ENCODE measurements at regions not wholly inside any gene's neighbourhood (a gene's known extent, or its start where the extent isn't known, plus 50 kb on each side); places are given as distances from the start of the nearest gene placed in this dataset.
A peak's percentile ranks its signal among the peaks of the same experiment; 100 is the strongest.

DNA sequence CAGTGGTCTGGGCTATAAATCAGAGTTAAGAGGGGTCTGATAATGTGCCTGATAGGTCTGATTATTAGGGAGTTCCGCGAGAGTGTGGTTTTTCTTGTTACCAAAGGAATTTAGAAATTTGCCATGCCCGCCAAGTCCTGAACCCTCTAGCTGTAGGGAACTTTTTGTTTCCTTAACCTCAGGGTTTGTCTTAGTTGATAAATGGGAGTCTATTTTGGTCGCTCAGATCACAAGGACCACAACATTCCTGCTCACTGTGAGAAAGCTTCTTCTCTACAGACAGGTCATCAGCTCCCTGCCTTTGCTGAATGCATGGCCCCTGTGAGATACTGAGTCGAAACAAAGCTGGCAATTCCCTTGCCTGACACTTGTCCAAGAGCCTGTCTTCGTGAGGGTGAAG lies 497.8 kb downstream of the HS3ST4 start:
- no peak for DNase-seq

DNA sequence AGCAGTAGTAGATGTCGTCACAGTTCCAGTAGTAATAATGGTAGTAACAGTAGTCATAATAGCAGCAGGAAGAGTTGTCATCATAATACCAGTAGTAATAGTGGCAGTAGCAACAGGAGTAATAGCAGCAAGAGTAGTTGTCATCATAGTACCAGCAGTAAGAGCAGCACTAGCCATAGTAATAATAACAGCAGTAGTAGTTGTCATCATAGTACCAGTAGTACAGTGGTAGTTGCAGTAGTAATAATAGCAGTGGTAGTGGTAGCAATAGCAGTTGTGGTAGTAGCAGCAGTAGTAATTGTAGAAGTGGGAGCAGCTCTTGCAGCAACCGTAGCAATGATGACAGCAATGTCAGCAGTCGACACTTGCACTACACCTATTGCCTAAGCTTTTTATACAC lies 502.8 kb downstream of the HS3ST4 start:
- DNase-seq, result no peak

DNA sequence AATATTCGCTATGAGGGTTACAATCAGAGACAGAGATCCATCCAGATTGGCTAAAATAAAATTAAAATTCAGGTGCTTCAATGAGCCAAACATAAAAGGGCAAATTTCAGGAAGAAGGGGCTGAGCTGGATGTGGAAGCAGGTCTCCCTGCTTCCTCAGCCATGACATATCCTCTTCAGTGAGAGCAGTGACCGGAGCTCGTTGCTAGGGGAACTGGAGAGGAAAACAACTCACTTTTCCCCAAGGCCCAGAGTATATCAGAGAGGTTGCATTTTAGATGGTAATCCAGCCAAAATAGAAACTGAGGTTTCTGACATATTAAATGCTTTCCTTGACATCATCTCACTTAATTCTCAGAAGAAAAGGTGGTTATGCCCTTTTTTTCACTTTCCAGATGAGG lies 503.5 kb downstream of the HS3ST4 start:
- DNase-seq, result no peak

DNA sequence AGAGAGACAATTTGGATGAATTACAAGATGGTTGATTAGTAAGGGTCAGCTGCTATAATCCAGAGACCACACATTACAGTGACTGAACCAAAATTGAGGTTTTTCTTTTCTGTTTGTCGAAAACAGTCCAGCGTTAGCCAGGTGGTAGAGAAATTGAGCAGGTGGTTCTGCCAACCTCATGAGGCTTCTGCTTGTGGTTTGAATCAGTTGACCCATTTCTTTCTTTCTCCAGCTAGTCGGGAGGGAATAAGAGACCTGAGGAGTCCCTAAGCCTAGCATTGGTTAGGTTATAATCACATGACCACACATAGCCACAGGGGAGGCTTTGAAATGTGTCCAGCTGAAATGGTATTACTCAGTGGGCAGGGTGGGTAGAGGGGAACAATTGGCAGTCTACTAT lies 504.6 kb downstream of the HS3ST4 start:
- DNase-seq, result no peak

DNA sequence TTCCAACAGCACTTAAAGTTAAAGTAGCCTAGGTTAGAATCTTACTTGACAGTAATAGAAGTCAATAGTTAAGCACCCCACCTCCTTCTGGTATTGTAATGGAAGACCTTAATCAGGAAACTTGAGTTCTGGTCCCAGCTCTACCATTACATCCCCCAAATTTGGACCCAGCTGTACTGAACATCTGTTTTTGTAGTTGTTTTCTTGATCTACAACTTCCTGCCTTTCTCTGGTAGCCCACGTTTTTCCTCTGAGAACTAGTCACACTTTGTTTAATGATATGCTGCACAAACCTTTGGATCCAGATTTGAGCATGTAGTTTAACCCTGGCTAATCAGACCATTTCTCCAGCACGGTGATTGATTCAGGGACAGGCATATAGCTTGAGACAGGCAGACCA lies 505.0 kb downstream of the HS3ST4 start:
- no peak for DNase-seq

DNA sequence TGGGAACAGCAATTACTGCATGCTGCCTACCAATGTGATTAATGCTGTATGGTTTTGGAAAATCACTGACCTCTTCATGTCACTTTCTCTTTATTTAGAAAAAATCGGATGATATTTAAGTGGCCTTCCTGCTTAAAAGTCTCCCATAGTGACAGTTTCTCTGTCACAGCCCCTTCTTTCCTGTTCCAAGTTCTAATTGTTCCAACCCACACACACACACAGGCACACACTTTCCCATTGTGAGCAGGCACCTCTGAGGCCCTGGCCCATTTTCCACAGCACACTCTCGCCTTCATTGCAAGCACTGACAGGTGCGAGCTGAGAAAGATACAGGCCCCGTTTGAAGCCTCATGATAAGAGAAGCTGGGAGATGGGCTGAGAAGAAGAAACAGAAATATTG lies 505.9 kb downstream of the HS3ST4 start:
- DNase-seq, result no peak

DNA sequence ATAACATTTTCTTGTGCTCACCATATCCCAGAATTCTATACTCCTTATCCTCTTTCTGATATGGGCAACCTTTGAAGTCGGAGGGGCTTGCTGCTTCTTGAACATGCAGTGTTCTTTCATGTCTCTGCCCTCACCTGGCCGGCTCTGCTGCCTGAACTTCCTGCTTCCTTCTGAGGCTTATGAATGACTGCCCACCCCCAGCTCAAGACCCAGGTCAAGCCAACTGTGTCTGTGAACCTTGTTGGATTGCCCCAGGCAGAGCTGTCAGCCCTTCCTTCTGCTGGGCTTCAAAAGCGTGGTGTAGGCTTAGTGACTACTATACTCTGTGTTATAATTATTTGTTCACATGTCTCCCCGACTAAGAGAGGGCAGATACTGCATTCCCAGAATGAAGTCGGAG lies 506.5 kb downstream of the HS3ST4 start:
- no peak for DNase-seq

DNA sequence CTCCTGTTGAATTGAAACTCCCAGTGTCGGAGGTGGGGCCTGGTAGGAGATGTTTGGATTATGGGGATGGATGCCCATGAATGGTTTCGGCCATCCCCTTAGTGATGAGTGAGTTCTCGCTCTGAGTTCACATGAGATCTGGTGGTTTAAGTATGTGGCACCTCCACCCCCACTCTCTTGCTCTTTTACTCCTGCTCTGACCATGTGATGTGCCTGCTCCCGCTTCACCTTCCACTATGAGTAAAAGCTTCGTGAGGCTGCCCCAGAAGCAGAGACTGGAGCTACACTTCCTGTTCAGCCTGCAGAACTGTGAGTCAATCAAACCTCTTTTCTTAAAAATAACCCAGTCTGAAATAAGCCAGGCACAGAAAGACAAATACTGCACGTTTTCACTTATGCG lies 512.4 kb downstream of the HS3ST4 start:
- no peak for DNase-seq

DNA sequence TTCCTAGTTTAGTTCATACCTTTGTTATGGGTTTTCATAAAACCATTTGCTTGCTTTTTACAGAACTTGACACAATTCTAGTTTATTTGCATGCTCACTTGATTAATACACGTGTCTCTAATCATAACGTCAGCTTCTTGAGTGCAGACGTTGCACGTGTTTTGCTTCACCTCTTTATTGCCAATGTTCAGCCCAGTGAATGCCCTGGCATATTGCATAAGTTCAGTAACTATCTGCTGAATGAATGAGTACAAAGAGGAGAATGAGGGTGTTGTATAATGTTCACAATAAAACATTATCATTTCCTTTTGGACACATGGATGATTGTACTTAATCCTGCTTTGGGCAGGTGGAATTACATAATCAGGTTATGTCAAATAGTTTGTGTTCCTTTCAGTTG lies 519.8 kb downstream of the HS3ST4 start:
- no peak for DNase-seq

DNA sequence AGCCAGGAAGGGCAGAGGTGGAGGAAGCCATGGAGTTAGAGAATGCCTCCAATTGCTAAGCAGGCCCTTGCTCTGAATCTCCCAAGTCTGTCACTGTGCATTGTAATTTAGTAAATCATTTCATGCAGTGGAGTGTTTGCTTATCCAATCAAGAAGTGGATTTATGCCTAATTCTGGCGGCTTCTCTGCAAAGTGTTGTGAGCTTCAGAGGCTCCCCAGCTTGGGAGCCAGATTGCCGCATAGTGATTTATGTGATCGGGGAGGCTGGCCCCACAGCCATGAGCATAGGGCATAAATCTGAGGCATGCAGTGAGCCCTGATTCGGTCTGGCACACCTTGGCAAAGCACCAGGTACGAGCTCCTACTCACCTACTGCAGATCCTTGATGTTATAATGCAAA lies 520.8 kb downstream of the HS3ST4 start:
- DNase-seq, result peak in 1 of 3 experiments; percentile 58

DNA sequence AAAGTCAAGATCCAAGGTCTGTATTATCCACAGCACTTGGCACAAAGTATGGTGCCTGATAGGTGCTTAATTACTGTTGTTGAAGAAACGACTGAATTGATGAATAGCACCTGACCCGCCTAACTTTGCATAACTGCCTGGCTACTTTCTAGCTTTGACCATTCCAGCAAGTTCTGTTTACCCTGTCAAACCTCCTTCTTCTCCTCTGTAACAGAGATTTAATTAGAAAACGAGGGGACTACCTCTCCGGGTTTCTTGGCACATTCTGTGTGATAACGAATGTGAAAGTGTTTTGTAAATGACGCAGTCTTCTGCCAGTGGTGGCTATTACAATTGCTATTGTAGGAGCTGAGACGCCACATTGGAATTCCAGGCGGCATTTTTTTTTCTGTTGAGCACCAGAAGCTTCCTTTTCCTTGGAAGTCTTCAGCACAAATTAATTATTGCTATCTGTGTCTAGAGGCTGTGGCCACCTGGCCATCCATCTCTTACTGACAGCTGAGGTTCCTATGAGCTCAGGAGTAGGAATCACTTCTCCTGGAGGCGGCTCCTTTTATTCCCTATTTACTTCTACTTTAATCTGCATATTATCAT lies 522.9 kb downstream of the HS3ST4 start:
- DNase-seq, result no peak

DNA sequence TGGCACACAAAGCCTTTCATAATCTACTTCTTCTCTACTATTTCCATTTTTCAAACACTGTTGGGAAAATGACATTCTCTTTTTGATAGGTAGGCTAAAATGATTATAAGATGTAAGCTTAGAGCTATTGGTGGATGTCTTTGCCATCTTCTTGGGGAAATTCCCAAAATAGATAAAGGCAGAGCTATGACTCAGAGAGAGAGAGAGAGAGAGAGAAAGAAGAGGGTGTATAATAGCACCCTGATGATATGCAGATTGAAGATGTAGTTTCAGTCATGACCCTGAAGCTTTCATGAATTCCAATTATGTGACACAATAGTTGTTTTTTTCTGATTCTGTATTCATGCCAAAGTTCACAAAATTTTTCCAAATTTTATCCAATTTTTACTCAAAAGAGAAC lies 529.1 kb downstream of the HS3ST4 start:
- DNase-seq, result no peak

DNA sequence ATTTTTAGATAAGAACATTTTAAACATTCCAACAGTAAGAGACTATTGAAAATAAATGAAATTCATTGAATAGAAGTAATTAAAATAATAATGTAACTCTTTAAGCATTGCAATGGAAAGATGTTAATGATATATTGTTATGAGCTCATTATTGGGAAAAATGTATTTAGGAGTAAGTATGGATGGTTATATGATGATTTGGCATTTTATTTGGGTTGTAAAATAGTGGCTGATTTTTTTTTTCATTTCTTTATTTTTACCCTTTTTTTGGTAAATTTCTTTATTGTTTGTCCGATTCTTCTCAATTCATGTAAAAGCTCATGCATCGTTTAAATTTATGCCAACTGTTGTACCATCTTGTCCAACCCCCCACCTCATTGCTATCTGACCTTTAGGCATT lies 539.9 kb downstream of the HS3ST4 start:
- no peak for DNase-seq

DNA sequence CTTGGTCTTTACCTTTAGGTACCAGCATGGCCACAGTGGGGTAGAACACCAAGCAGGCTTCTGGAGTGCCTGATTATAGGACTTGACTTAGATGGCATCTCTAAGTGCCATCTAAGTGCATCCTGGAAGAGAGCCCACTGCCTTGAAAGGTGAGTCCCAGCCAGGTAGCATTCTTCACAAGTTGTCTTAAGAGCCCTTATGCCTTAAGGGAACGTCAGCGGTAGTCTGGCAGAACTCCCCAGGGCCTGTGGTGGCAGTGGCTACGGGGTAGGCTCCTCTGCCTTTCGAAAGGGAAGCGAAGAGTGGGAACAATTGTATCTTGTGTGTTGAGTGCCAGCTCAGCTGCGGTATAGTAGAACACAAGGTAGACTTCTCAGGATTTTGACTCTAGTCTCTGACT lies 549.0 kb downstream of the HS3ST4 start:
- peak in 1 of 3 experiments; percentile 72 for DNase-seq

DNA sequence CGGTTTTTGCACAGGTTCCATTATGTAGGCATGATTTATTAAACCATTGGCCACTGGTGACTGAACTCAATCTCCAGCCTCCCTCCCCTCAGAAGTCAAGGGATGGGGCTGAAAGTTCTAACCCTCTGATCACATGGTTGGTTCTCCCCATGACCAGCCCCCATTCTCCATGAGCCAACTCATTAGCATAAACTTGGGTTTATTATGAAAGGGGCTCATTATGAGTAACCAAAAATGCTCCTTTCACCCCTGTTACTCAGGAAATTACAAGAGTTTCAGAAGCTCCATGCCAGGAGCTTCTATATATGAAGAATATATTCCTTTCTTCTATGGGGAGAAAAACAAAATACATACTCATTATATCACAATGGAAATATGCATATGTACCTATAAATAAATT lies 555.3 kb downstream of the HS3ST4 start:
- no peak for DNase-seq

DNA sequence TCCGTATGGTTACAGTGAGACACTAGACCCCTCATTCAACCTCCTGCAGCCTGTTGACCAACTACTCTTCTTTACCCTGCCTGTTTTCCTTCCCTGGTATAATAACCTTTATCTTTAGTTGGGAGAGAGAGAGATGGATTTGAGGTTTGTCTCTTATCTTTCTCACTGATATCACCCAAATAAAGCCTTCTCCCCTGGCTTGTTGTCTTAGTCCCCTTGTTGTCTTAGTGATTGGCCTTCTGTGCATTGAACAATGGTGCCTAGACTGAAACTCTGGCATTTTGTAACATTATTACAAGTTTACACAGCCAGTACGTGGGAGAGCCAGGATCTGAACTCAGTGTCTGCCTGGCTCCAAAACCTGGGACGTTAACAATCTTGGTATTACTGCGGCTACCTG lies 560.8 kb downstream of the HS3ST4 start:
- no peak for DNase-seq

DNA sequence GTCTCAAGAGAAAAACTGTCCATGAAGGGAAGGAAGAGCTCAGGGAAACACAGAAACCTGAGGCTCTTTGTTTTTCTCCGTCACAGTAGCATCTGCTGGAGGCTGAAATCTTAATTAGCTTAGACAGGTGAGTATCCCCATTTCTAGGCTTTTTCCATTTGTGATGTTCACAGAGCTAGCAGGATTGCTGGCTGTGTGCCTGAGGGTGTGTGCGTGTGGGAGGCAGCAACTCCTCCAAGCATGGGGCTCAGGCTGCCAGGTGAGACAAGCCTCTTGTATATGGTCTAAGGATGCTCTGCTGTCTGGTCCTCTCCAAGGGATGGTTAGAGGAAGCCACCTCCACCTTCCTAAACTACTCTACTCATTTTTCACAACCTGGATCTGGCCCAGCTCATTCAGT lies 569.9 kb downstream of the HS3ST4 start:
- DNase-seq, result no peak

DNA sequence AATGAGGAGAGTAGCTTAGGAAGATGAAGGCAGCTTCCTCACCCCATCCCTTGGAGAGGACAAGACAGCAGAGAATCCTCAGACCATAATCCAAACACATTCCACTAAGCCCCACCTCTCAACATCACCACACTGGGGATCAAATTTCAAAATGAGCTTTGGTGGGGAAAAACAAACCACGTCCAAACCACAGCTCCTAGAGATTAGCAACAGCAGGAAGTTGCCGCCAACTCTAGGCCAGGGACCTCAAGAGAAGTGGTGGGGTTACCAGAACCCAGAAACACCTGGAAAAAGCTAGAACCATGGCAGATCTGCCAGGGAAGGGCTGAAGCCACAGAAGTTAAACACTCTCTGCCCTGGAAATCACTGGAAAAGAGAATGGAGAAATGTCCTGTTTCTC lies 571.6 kb downstream of the HS3ST4 start:
- DNase-seq, result peak in 1 of 3 experiments; percentile 8

DNA sequence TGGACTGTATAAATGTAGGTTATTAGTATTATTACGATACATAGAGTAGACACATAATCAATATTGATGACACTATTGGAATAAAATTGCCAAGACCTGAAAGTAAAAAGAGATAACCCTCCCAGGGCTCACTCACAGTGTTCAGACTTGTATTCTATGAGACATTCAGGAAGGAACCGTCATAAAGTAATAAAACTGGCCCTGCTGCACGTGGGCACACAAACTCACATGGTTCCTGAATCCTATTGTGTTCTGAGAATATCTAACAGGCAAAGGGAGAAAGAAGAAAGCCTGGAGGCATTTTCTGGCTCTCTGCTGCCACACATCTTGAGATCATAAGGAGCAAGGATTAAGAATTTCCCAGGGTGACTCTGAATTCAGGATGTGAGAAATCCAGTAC lies 575.9 kb downstream of the HS3ST4 start:
- no peak for DNase-seq

DNA sequence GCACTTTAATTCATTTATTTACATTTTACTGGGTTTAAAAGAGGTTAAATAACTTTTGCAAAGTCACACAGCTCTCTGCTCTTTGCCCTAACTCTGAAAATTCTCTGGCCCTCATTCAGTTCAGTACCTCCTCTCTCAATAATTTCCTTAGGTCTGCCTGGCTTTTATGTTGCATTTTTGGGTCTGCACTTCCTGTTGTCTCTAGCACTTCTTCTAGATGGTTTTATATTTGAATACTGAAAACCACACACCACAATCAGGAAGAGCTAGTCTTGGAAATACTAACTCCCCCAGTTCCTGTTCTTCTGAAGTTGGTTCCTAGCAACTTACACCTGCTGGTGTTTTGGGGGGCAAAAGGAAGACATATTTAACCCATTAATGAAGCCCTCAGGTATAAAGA lies 577.9 kb downstream of the HS3ST4 start:
- no peak for DNase-seq

DNA sequence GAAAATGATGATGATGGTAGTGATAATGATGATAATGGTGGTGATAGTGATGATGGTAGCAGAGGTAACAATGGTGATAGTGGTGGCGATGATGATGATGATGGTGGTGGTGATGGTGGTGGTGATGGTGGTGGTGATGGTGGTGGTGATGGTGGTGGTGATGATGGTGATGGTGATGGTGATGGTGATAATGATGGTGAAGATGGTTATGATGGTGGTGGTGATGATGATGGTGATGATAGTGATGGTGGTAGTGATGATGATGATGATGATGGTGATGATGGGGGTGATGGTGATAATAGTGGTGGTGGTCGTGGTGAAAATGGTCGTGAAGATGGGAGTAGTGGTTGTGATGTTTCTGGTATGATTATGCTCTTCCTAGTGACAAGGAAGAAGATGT lies 581.8 kb downstream of the HS3ST4 start:
- no peak for DNase-seq

DNA sequence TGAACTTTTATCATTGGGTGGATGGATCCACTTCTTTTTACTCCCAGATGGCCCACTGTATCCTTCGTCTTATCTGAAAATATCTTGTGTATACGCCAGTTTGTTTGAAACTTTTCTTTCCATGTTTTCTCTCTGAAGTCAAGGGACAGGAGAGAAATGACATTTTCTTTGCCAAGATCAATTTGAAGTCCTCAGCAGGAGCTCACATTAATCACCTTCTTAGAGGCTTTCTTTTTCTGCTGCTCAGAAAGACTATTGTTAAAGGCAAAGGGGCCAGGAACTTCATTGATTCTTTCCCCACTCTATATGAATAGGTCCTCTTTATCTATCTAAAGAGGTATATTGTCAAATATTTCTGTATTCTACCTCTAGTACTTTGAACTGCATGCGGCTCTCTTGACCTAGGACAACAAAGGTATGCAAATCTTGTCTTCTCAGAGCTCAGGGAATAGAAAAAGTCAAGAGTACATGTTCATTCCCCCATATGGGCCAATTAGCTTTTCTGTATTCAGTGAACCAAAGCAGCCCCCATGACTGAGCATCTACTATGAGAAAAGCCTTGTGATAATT lies 583.3 kb downstream of the HS3ST4 start:
- peak in 1 of 3 experiments; percentile 5 for DNase-seq

DNA sequence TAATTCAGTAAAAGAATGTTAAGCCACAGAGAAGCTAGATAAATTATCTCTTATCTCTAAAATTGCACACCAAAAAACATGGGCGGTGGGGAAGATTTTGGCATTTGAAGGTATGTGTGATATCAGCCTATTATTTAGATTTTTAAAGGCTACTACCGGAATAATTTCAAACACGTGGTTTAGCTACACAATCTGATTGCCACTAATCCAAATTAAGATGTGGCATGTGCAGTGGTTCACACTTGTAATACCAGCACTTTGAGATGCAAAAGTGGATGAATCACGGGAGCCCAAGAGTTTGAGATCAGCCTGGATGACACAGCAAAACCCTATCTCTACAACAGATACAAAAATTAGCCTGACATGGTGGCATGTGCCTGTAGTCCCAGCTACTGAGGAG lies 584.5 kb downstream of the HS3ST4 start:
- no peak for DNase-seq

DNA sequence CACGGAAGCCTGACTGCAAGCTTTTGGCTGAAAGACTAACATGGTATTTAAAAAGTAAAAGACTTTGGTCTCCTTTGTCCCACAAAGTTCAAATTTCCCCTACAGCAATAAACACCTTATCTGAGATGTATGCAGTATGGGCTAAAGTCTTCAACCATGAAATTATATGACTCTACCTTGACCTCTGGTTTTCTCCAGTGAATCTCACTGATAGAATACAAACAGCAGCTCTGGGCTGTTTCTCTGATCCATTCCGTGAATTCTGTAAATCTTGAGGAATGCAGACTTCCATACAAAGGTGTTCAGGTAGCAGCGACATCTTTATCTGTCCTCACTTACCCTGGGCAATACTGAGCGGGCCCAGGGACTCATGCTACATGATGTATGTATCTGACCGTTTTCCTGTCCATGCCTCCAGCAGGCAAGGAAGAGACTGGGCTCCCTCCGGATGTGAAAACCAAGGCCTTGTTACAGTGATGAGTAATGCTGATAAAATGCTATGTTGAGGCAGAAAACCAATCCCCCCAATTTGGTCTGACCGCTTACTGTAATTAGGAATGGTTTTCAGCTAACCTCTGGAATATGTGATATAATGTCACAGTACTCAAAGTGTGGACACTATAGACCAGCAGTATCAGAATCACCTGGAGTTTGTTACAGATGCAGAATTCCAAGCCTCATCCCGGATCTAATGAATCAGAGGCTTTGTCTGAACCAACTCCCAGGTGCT lies 589.8 kb downstream of the HS3ST4 start:
- no peak for DNase-seq

Data from NCI-H1417 (cell line).